Gastroesophageal sphincter (tissue), 3 donors: ENCODE measurements at regions not wholly inside any gene's neighbourhood (a gene's known extent, or its start where the extent isn't known, plus 50 kb on each side); places are given as distances from the start of the nearest gene placed in this dataset.

Experiments used
- POLR2AphosphoS5 ChIP-seq: sonication (generic); formaldehyde crosslinking; IDR thresholded peaks from one replicate; pipeline ENCODE4 v1.6.1; 2017; ENCODE audit warnings: antibody characterized with exemption
- TF ChIP-seq, protein P1 (sequence below), 4 experiments: fragments of 200-600 bp in 2 of 4; fragments of 450-650 bp in 2 of 4; sonication (generic) in 1 of 4; IDR thresholded peaks; one replicate each; pipeline ENCODE4 v1.5.1; 2017 to 2019; ENCODE audit warnings: antibody characterized with exemption in 4 of 4, mild to moderate bottlenecking in 2 of 4, moderate library complexity in 2 of 4

DNA sequence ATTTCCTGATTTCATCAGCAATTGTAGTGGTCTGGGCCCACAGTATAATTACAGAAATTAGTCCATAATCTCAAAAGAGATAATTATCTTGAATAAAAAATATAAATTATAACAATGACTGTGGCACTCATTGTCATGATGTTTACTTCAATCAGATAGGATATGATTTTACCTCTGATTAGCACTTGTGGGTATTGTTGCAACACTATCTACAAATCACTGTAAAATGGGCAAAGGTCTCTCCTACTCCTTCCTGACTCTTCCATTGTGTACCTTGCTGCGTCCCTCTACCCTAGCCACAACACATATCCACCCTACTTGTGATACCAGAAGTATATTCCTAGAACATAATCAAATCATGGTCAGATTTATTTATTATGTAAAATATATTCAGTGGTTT lies 200.9 kb upstream of the TRIB2 start:
- TF ChIP-seq, protein P1, sequence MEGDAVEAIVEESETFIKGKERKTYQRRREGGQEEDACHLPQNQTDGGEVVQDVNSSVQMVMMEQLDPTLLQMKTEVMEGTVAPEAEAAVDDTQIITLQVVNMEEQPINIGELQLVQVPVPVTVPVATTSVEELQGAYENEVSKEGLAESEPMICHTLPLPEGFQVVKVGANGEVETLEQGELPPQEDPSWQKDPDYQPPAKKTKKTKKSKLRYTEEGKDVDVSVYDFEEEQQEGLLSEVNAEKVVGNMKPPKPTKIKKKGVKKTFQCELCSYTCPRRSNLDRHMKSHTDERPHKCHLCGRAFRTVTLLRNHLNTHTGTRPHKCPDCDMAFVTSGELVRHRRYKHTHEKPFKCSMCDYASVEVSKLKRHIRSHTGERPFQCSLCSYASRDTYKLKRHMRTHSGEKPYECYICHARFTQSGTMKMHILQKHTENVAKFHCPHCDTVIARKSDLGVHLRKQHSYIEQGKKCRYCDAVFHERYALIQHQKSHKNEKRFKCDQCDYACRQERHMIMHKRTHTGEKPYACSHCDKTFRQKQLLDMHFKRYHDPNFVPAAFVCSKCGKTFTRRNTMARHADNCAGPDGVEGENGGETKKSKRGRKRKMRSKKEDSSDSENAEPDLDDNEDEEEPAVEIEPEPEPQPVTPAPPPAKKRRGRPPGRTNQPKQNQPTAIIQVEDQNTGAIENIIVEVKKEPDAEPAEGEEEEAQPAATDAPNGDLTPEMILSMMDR (IDR thresholded peaks at IDR 0.05) = no peak
- no peak for TF ChIP-seq POLR2AphosphoS5
